Endothelial cell of umbilical vein (primary cell): ENCODE measurements at regions not wholly inside any gene's neighbourhood (a gene's known extent, or its start where the extent isn't known, plus 50 kb on each side); places are given as distances from the start of the nearest gene placed in this dataset.

Experiments
- BruUV-seq: library from RNA; stranded (reverse); fragments of 400-500 nt; replicated peaks from 2 replicates; lab custom pipeline; 2021; lab: Mats Ljungman, UMichigan
- CTCF ChIA-PET: fragments of 300-600, 350-600 bp; sonication (Branson Sonifier 250); formaldehyde crosslinking; loops from one replicate; lab custom pipeline; 2021; ENCODE audit warnings: antibody characterized with exemption, inconsistent platforms; lab: Charles Lee
- POLR2A ChIA-PET: fragments of 300-600, 350-600 bp; sonication (Branson Sonifier 250); formaldehyde crosslinking; loops from one replicate; lab custom pipeline; 2021; ENCODE audit warnings: antibody characterized with exemption, inconsistent platforms; lab: Charles Lee
- DNase-seq: peaks from one replicate; pipeline ENCODE4 v3.0.0-alpha.2; 2011; ENCODE audit warnings: low read depth, low spot score
- FAIRE-seq: peaks from 2 replicates; lab custom pipeline; 2011; peaks lifted over from hg19 to GRCh38; lab: Jason Lieb, UNC
- H2AFZ ChIP-seq: 2 replicates; pipeline ENCODE4 v1.6.0; 2012; ENCODE audit warnings: low read depth, low read length, control low read depth, inconsistent platforms
- H3K27ac ChIP-seq: 2 replicates; pipeline ENCODE4 v1.5.1; 2011; ENCODE audit warnings: low read depth, mild to moderate bottlenecking, control low read depth, low read length, moderate library complexity; ENCODE audit not compliant: insufficient read depth
- H3K27me3 ChIP-seq, 2 experiments: 2 replicates each; pipeline versions ENCODE4 v1.6.0 to v1.6.1; 2011; ENCODE audit warnings: low read length in 2 of 2, mixed read lengths in 1 of 2; ENCODE audit not compliant: control insufficient read depth in 2 of 2, insufficient read depth in 2 of 2
- H3K36me3 ChIP-seq, 2 experiments: 2 replicates in 1 of 2; 3 replicates in 1 of 2; pipeline ENCODE4 v1.5.1; 2011; ENCODE audit warnings: low read length in 2 of 2, mild to moderate bottlenecking in 1 of 2, moderate library complexity in 1 of 2; ENCODE audit not compliant: control insufficient read depth in 2 of 2, insufficient read depth in 2 of 2; ENCODE audit errors: extremely low read depth in 1 of 2
- H3K4me1 ChIP-seq: 3 replicates; pipeline ENCODE4 v1.5.1; 2011; ENCODE audit warnings: mild to moderate bottlenecking, low read length; ENCODE audit not compliant: control insufficient read depth, insufficient read depth; ENCODE audit errors: extremely low read depth
- H3K4me2 ChIP-seq: 2 replicates; pipeline ENCODE4 v1.6.1; 2011; ENCODE audit warnings: low read length, control low read depth, mixed read lengths; ENCODE audit not compliant: insufficient read depth
- H3K4me3 ChIP-seq, 3 experiments: fragments of 200-600 bp in 1 of 3; sonication (generic), shearing (Covaris generic) in 1 of 3; replicated peaks in 1 of 3; 2 replicates each; pipeline ENCODE4 v1.5.1; 2011 to 2016; ENCODE audit warnings: control low read depth in 3 of 3, low read length in 3 of 3, mild to moderate bottlenecking in 2 of 3, inconsistent platforms in 1 of 3, low read depth in 1 of 3, moderate library complexity in 1 of 3; ENCODE audit not compliant: insufficient read depth in 1 of 3
- H3K79me2 ChIP-seq: 2 replicates; pipeline ENCODE4 v1.6.0; 2012; ENCODE audit warnings: low read length, inconsistent platforms; ENCODE audit not compliant: control insufficient read depth, insufficient read depth
- H3K9ac ChIP-seq: replicated peaks from 2 replicates; pipeline ENCODE3; 2011; ENCODE audit warnings: low read length, control low read depth; ENCODE audit not compliant: insufficient read depth; ENCODE audit errors: extremely low read depth
- H3K9me1 ChIP-seq: replicated peaks from 3 replicates; pipeline ENCODE4 v1.6.0; 2011; ENCODE audit warnings: mild to moderate bottlenecking, low read length; ENCODE audit not compliant: control insufficient read depth, insufficient read depth; ENCODE audit errors: extremely low read depth
- H3K9me3 ChIP-seq: replicated peaks from 2 replicates; pipeline ENCODE4 v1.5.1; 2012; ENCODE audit warnings: low read length, inconsistent platforms; ENCODE audit not compliant: control insufficient read depth, insufficient read depth
- H4K20me1 ChIP-seq: replicated peaks from 2 replicates; pipeline ENCODE3; 2011; ENCODE audit warnings: mild to moderate bottlenecking, low read length; ENCODE audit not compliant: control insufficient read depth, insufficient read depth; ENCODE audit errors: extremely low read depth
- CTCF ChIP-seq, 2 donors: IDR thresholded peaks; 1 replicate in 1 of 2; 2 replicates in 1 of 2; pipeline ENCODE4 v1.5.1; 2011; ENCODE audit warnings: low read length in 2 of 2, mild to moderate bottlenecking in 2 of 2, moderate library complexity in 2 of 2, control low read depth in 1 of 2, inconsistent platforms in 1 of 2, low read depth in 1 of 2; ENCODE audit not compliant: insufficient read depth in 1 of 2; ENCODE audit errors: extremely low read depth in 1 of 2
- EZH2 ChIP-seq: IDR thresholded peaks from 2 replicates; pipeline ENCODE4 v1.6.1; 2012; ENCODE audit warnings: borderline replicate concordance, low read depth, mild to moderate bottlenecking, moderate library complexity, low read length, inconsistent platforms; ENCODE audit not compliant: severe bottlenecking
- FOS ChIP-seq: IDR thresholded peaks from 2 replicates; pipeline ENCODE4 v1.6.1; 2011; ENCODE audit warnings: mild to moderate bottlenecking, low read length, moderate library complexity, borderline replicate concordance; ENCODE audit not compliant: insufficient read depth
- GATA2 ChIP-seq: IDR thresholded peaks from 2 replicates; pipeline ENCODE4 v1.7.0; 2011; ENCODE audit warnings: low read depth, mild to moderate bottlenecking, moderate library complexity, mixed read lengths, low read length; ENCODE audit not compliant: insufficient read length, insufficient read depth
- JUN ChIP-seq: IDR thresholded peaks from 2 replicates; pipeline ENCODE4 v1.6.1; 2011; ENCODE audit warnings: borderline replicate concordance, low read depth; ENCODE audit not compliant: insufficient read length, insufficient read depth
- MYC ChIP-seq: IDR thresholded peaks from one replicate; pipeline ENCODE4 v1.6.1; 2011; ENCODE audit warnings: mild to moderate bottlenecking, low read depth, low read length
- POLR2A ChIP-seq: IDR thresholded peaks from 2 replicates; pipeline ENCODE4 v1.6.1; 2012; ENCODE audit warnings: low read depth, mild to moderate bottlenecking, control low read depth, low read length
- POLR2AphosphoS5 ChIP-seq: IDR thresholded peaks from 2 replicates; pipeline ENCODE4 v1.6.1; 2012; ENCODE audit warnings: low read depth, mild to moderate bottlenecking, control low read depth, low read length, moderate library complexity; ENCODE audit not compliant: insufficient read depth
- dilution Hi-C: fragments of 300-500 bp; cut with MboI; formaldehyde crosslinking; loops from one replicate; pipeline ENCODE4 v1.15.0; 2019; ENCODE audit warnings: low sequenced_read_pairs; ENCODE audit not compliant: extremely low pct_ligation_motif_present
- intact Hi-C: fragments of 100-400 bp; cut with micrococcal nuclease; formaldehyde crosslinking; loops from one replicate; pipeline ENCODE4 v1.10.0; 2022
- TF ChIP-seq, protein P1 (sequence below): IDR thresholded peaks from 2 replicates; pipeline ENCODE4 v1.6.1; 2011; ENCODE audit not compliant: insufficient read depth, insufficient read length

- POLR2A ChIA-PET, result no interaction called here
- no peaks in the 10 kb centered on the region for H3K4me1 ChIP-seq
- H3K9ac ChIP-seq, result no peak overlapping the region
- H3K27ac ChIP-seq, result no peak overlapping the region
- H3K79me2 ChIP-seq, result no peaks in the 10 kb centered on the region
- TF ChIP-seq, protein P1, sequence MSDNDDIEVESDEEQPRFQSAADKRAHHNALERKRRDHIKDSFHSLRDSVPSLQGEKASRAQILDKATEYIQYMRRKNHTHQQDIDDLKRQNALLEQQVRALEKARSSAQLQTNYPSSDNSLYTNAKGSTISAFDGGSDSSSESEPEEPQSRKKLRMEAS, result no peak
- TF ChIP-seq POLR2AphosphoS5 (no peak), JUN (no peak)
- H3K9me3 ChIP-seq, result no peaks in the 10 kb centered on the region
- no peaks in the 10 kb centered on the region for H3K9me1 ChIP-seq
- intact Hi-C loops (no loop called here), dilution Hi-C loops (no loop called here)
- BruUV-seq, result no TSS peak
- no peaks in the 10 kb centered on the region for H3K36me3 ChIP-seq
- H2AFZ ChIP-seq, result no peak overlapping the region
- no peak for DNase-seq
- H3K4me2 ChIP-seq, result no peak overlapping the region
- H4K20me1 ChIP-seq, result no peaks in the 10 kb centered on the region
- CTCF ChIA-PET, result no interaction called here
- H3K4me3 ChIP-seq, result no peak overlapping the region
- FAIRE-seq, result no peak
- H3K27me3 ChIP-seq, result no peaks in the 10 kb centered on the region
Measured at GRCh38 chr9:25427290-25427689, 251.0 kb downstream of the TUSC1 start.

DNA sequence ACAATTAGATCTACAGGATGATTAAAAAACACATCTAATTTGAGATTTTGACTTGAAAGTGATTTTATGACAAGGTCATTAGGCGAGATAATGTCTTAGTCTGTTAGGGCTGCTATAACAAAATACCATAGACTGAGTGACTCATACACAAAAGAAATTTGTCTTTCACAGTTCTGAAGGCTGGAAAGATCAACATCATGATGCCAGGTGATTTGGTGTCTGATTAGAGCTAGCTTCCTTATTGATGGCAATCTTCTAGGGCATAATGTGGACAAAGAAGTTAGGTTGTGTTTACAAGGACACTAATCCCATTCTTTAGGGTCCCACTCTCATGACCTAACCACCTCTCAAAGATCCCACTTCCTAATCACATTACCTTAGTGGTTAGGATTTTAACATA is 256.7 kb downstream of the TUSC1 start:
- Histone ChIP-seq H3K4me3 (no peak overlapping the region), H3K79me2 (no peaks in the 10 kb centered on the region), H4K20me1 (no peaks in the 10 kb centered on the region), H3K27me3 (no peaks in the 10 kb centered on the region), H3K36me3 (no peaks in the 10 kb centered on the region), H3K9me3 (no peaks in the 10 kb centered on the region), H3K27ac (no peak overlapping the region), H2AFZ (no peak overlapping the region), H3K4me1 (no peaks in the 10 kb centered on the region), H3K9ac (no peak overlapping the region), H3K9me1 (no peaks in the 10 kb centered on the region), H3K4me2 (no peak overlapping the region)
- dilution Hi-C loops, result no loop called here
- POLR2A ChIA-PET, result no interaction called here
- intact Hi-C loops, result no loop called here
- CTCF ChIA-PET, result no interaction called here
- no TSS peak for BruUV-seq
- FAIRE-seq, result no peak
- DNase-seq, result no peak
- TF ChIP-seq EZH2 (no peak), POLR2AphosphoS5 (no peak), MYC (no peak), FOS (no peak), CTCF (IDR thresholded peaks at IDR 0.05; ENCODE audit: extremely low read depth in 1 of 2, insufficient read depth in 1 of 2, low read depth in 1 of 2, low read length in 2 of 2) (no peak), POLR2A (no peak), GATA2 (no peak), JUN (no peak)
- TF ChIP-seq, protein P1, result no peak
